Ishikawa (cell line): ENCODE measurements at regions not wholly inside any gene's neighbourhood (a gene's known extent, or its start where the extent isn't known, plus 50 kb on each side); places are given as distances from the start of the nearest gene placed in this dataset.

ENCODE experiments used
- CEBPB ChIP-seq: IDR thresholded peaks from 2 replicates; pipeline ENCODE4 v1.6.1; 2012
- CREB1 ChIP-seq: IDR thresholded peaks from 2 replicates; pipeline ENCODE4 v1.6.1; 2012; ENCODE audit warnings: low read depth
- EGR1 ChIP-seq: IDR thresholded peaks from 2 replicates; pipeline ENCODE4 v1.6.1; 2012
- EP300 ChIP-seq: IDR thresholded peaks from 2 replicates; pipeline ENCODE4 v1.6.1; 2012; ENCODE audit warnings: borderline replicate concordance
- FOXM1 ChIP-seq: IDR thresholded peaks from 2 replicates; pipeline ENCODE4 v1.6.1; 2012; ENCODE audit warnings: low read depth, borderline replicate concordance
- NFIC ChIP-seq: IDR thresholded peaks from 2 replicates; pipeline ENCODE4 v1.6.1; 2012
- RAD21 ChIP-seq: IDR thresholded peaks from 2 replicates; pipeline ENCODE4 v1.6.1; 2012; ENCODE audit warnings: low read depth
- TAF1 ChIP-seq: IDR thresholded peaks from 2 replicates; pipeline ENCODE4 v1.6.1; 2012; ENCODE audit warnings: low read depth, mild to moderate bottlenecking
- TCF12 ChIP-seq: IDR thresholded peaks from 2 replicates; pipeline ENCODE4 v1.6.1; 2012; ENCODE audit warnings: low read depth
- TEAD4 ChIP-seq: IDR thresholded peaks from 2 replicates; pipeline ENCODE4 v1.6.1; 2012
- YY1 ChIP-seq: IDR thresholded peaks from 2 replicates; pipeline ENCODE4 v1.6.1; 2012; ENCODE audit warnings: low read depth
- ZBTB7A ChIP-seq: IDR thresholded peaks from 2 replicates; pipeline ENCODE4 v1.6.1; 2012; ENCODE audit warnings: low read depth
- TF ChIP-seq, protein P1 (sequence below): IDR thresholded peaks from 2 replicates; pipeline ENCODE4 v1.6.1; 2012
- TF ChIP-seq, protein P2 (sequence below): IDR thresholded peaks from 2 replicates; pipeline ENCODE4 v1.6.1; 2012
- TF ChIP-seq, protein P3 (sequence below): IDR thresholded peaks from 2 replicates; pipeline ENCODE4 v1.6.1; 2012; ENCODE audit warnings: low read depth, mild to moderate bottlenecking

DNA sequence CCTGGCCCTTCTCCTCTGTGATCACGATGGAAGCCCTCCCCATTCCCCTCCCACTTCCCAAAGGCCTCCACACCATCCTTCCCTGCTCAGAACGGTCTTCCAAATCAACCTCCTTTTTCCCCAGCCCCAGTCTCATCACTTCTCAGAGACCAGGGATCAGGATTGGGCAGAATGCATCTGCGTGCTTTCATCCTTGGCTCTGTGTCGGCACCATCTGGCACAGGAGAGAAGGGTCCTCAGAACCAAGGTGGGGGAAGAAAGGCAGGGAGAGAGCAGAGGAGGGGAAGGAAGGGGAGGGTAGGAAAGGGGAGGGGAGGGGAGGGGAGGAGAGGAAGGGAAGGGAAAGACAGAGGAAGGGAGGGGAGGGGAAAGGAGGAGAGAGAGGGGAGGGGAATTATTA is 52.4 kb upstream of the FICD start:
- TF ChIP-seq TAF1 = no peak
- TF ChIP-seq FOXM1 = no peak
- TF ChIP-seq, protein P1, sequence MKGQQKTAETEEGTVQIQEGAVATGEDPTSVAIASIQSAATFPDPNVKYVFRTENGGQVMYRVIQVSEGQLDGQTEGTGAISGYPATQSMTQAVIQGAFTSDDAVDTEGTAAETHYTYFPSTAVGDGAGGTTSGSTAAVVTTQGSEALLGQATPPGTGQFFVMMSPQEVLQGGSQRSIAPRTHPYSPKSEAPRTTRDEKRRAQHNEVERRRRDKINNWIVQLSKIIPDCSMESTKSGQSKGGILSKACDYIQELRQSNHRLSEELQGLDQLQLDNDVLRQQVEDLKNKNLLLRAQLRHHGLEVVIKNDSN = no peak
- no peak for TF ChIP-seq NFIC
- TF ChIP-seq EP300 = no peak
- no peak for TF ChIP-seq EGR1

DNA sequence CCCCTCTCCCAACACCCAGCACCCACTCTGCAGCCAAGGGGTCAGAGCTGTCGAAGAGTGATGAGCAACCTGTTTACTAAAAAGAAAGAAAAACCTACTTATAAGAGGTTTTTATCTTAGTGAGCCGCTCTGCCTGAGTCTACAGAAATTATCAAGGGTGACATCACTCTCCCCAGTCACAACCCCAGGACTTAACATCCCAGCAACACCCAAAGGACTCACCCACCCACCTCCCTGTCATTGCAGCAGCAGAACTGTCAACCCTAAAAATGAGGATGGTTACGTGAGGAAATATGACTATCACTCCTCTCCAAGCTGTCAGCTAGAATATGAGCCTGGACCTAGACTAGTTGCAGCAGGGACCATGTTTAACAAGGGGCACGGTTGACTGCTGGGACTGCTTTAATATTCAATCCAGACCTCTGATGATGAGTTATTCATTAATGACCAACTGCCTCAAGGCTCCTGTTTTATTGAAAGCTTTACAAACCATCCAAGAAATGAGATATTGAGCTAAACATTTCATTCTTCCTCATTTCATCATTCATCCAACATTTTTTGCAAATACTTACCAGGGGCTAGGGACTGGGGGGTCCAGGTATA is 53.9 kb upstream of the FICD start:
- no peak for TF ChIP-seq TAF1
- TF ChIP-seq CEBPB = no peak
- TF ChIP-seq, protein P2, sequence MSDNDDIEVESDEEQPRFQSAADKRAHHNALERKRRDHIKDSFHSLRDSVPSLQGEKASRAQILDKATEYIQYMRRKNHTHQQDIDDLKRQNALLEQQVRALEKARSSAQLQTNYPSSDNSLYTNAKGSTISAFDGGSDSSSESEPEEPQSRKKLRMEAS = no peak
- TF ChIP-seq EP300 = no peak
- TF ChIP-seq, protein P1 = no peak
- TF ChIP-seq RAD21 = no peak
- TF ChIP-seq NFIC = no peak
- TF ChIP-seq, protein P3, sequence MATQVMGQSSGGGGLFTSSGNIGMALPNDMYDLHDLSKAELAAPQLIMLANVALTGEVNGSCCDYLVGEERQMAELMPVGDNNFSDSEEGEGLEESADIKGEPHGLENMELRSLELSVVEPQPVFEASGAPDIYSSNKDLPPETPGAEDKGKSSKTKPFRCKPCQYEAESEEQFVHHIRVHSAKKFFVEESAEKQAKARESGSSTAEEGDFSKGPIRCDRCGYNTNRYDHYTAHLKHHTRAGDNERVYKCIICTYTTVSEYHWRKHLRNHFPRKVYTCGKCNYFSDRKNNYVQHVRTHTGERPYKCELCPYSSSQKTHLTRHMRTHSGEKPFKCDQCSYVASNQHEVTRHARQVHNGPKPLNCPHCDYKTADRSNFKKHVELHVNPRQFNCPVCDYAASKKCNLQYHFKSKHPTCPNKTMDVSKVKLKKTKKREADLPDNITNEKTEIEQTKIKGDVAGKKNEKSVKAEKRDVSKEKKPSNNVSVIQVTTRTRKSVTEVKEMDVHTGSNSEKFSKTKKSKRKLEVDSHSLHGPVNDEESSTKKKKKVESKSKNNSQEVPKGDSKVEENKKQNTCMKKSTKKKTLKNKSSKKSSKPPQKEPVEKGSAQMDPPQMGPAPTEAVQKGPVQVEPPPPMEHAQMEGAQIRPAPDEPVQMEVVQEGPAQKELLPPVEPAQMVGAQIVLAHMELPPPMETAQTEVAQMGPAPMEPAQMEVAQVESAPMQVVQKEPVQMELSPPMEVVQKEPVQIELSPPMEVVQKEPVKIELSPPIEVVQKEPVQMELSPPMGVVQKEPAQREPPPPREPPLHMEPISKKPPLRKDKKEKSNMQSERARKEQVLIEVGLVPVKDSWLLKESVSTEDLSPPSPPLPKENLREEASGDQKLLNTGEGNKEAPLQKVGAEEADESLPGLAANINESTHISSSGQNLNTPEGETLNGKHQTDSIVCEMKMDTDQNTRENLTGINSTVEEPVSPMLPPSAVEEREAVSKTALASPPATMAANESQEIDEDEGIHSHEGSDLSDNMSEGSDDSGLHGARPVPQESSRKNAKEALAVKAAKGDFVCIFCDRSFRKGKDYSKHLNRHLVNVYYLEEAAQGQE = no peak
- no peak for TF ChIP-seq TEAD4
- no peak for TF ChIP-seq ZBTB7A
- no peak for TF ChIP-seq CREB1
- TF ChIP-seq FOXM1 = no peak
- TF ChIP-seq EGR1 = no peak
- TF ChIP-seq YY1 = no peak

DNA sequence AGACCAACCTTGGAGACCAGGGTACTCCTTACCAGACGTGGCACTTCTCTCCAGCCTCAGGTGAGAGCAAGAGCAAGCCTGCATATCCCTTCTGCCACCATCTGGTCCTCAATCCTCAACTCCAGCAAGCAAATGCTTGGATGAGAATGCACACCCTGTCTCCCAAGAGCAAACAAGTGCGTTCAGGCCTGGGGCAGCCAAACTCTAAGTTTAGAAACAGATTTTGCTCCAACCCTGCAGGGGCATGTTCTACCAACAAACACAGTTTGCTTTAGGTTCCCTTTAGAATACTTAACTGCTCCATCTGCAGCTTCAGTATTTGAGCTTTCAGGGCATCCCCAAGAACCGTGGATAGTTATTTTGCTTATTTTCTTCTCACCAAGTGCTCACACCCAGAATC is 55.9 kb upstream of the FICD start:
- TF ChIP-seq TCF12 (no peak), YY1 (no peak), TEAD4 (no peak), ZBTB7A (no peak), TAF1 (no peak), EGR1 (no peak), CEBPB (no peak), NFIC (no peak)
- TF ChIP-seq, protein P1 = no peak
- TF ChIP-seq, protein P3 = no peak
- TF ChIP-seq, protein P2 = no peak

DNA sequence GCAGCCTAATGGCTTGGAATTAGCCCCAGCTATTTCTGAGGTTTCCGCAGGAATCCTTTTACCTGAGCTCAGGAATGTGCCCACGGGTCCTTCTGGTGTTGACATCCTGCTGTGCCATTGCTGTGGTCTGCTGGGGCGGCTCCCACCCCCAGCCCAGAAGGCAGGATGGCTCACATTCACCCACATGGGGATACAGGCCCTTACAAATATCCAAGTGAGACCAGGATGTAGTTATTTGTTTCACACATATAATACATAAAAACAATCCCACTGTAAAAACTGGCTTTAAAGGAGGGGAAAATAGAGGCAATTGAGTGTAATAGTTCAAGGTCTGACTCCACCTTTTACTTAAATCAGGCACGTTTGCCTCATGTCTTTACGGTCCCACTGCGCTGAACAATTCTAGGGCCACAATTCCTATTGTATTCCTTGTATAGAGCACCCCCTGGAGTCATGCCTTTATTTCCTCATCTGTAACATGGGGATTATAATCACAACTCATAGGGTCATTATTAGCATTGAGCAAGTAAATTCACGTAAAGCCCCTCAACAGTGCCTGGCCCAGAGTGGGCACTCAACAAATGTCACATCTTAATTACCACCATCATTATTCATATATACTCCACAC is 57.2 kb upstream of the FICD start:
- TF ChIP-seq, protein P3 = no peak
- TF ChIP-seq RAD21 = peak; percentile 22; the same call in 1 of the 2 replicates
